Erythroblast (primary cell): ENCODE measurements at regions not wholly inside any gene's neighbourhood (a gene's known extent, or its start where the extent isn't known, plus 50 kb on each side); places are given as distances from the start of the nearest gene placed in this dataset.

ENCODE experiments used
- GATA1 ChIP-seq: IDR thresholded peaks from 2 replicates; pipeline ENCODE4 v1.6.1; 2011; ENCODE audit warnings: low read depth, mild to moderate bottlenecking, control low read depth, low read length, moderate library complexity
- POLR2A ChIP-seq: IDR thresholded peaks from 2 replicates; pipeline ENCODE4 v1.6.1; 2011; ENCODE audit warnings: mild to moderate bottlenecking, low read length

- TF ChIP-seq POLR2A (no peak), GATA1 (no peak)
Measured at GRCh38 chr10:65342245-65342644, 1583.6 kb upstream of the LRRTM3 start.
